ENCODE measurements at regions not wholly inside any gene's neighbourhood (a gene's known extent, or its start where the extent isn't known, plus 50 kb on each side); places are given as distances from the start of the nearest gene placed in this dataset.

DNA sequence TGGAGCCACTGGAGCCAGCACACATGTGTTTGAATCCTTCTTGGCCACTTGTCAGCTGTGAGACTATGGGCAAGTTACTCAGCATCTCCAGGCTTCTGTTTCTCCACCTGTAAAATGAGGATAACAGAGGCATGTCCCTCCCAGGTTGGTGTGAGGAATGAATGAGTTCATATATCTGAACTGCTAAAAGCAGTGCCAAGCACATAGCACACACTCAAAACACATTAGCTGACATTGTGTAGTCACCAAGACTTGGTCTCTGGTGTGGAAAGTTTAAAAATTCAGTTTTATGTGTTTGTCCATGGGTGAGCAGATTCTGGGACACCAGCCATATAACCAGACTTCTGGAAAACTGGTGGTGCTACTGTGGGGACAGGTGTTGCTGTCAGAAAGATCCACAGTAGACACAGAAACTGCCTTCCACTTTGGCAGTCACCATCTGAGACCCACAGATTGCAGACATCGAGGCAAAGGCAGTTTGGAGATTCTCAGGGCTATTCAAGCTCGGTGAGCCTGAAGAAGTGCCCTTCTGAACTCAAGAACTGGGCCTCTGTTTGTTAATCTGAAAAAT lies 115.8 kb downstream of the MRPL14 start:
- TF ChIP-seq, protein P1, sequence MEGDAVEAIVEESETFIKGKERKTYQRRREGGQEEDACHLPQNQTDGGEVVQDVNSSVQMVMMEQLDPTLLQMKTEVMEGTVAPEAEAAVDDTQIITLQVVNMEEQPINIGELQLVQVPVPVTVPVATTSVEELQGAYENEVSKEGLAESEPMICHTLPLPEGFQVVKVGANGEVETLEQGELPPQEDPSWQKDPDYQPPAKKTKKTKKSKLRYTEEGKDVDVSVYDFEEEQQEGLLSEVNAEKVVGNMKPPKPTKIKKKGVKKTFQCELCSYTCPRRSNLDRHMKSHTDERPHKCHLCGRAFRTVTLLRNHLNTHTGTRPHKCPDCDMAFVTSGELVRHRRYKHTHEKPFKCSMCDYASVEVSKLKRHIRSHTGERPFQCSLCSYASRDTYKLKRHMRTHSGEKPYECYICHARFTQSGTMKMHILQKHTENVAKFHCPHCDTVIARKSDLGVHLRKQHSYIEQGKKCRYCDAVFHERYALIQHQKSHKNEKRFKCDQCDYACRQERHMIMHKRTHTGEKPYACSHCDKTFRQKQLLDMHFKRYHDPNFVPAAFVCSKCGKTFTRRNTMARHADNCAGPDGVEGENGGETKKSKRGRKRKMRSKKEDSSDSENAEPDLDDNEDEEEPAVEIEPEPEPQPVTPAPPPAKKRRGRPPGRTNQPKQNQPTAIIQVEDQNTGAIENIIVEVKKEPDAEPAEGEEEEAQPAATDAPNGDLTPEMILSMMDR (IDR thresholded peaks at IDR 0.05): no peak
- TF ChIP-seq POLR2A (IDR thresholded peaks at IDR 0.05): no peak
- DNase-seq: no peak

DNA sequence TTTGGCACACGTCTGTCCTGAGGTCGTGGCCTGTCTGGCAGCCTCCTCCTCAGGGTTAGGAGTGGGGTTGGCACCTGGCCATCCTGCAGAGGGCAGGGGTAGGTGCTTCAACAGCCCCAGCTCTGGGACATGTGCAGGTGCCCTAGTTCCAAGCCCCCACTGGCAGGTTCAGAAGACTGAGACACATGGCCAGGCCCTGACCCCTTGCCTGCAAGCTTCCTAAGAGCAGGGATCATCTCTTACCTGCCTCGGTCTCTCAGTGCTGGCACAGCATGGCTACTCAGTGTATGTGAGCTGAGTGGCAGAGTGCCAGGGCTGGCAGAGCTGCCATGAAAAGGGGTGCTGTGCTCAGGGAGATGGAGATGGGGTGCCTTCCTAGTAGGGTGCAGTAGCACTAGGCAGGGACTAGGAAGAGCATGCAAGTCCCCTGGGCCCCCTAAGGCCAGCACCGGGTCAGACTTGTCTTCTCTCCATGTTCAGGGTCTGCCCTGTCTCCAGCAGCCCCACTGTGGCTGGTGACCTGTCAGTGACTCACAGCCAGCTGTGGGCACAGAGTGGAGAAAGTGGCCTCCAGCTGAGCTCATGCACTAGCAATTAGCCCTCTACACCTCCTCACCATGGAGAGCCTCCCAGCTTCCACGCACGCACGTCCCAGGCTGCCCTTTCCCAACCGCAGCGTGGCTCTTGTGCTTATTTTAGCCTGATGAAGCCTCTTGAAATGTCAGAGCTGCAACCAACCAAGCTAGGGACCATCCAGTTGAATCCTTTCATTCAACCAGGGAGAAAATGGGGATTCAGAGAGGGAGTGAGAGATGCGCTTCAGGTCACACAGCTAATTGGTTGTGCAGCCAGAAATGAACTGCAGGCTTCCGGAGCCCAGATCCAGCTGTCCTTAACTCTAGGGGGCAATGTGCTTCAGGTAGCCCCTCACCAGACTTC lies 116.6 kb downstream of the MRPL14 start:
- H3K27me3 ChIP-seq: no peaks in the 10 kb centered on the region
- TF ChIP-seq, protein P1 (IDR thresholded peaks at IDR 0.05): no peak
- TF ChIP-seq POLR2A (IDR thresholded peaks at IDR 0.05): no peak
- no peaks in the 10 kb centered on the region for H3K9me3 ChIP-seq
- no peaks in the 10 kb centered on the region for H3K36me3 ChIP-seq
- no peaks in the 10 kb centered on the region for H3K4me1 ChIP-seq
- DNase-seq: peak in 1 of 3 donors; percentile 33
- no peak overlapping the region for H3K4me3 ChIP-seq
- H3K27ac ChIP-seq: no peak overlapping the region

More for the DNA sequence above, 115.8 kb downstream of the MRPL14 start:
- H3K4me1 ChIP-seq: no peaks in the 10 kb centered on the region
- no peak overlapping the region for H3K4me3 ChIP-seq
- no peaks in the 10 kb centered on the region for H3K27me3 ChIP-seq
- no peaks in the 10 kb centered on the region for H3K9me3 ChIP-seq
- H3K36me3 ChIP-seq: no peaks in the 10 kb centered on the region
- no peak overlapping the region for H3K27ac ChIP-seq

DNA sequence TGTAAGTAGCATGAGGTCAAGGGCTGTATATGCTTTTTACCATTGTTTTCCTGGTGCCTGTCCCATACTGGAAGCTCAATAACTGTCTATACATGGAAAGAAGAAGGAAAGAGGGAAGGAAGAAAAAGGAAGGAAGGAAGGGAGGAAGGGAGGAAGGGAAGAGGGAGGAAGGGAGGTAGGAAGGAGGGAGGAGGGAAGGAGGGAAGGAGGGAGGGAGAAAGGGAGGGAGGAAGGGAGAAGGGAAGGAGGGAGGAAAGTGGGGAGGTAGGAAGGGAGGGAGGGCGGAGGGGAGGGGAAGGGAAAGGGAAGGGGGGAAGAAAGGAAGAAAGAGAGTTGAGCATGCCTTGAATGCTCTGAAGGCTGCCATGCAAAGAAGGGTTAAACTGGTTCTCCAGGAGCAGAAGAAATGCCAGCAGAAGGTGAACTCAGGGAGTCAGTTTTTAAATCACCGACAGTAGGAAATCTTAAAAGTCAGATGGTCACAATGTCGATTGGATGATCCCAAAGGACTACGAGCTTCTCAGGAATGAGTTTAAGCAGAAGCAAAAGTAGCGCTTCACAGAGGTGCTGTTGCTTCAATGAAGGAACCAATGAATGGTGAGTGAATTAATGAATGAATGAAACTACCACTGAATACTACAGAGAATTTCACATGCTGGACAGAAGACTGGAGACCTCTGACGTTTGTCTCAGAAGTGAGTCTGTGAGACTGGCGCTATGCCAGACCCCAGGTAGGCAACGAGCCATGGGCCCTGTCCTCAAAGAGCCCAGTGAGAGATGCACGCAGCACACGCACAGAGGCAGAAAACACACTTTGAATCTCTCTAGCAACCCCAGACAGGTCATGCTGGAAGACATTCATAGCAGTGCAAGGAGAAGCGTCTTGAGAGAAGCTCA lies 117.6 kb downstream of the MRPL14 start:
- TF ChIP-seq POLR2A (IDR thresholded peaks at IDR 0.05): no peak
- TF ChIP-seq, protein P1 (IDR thresholded peaks at IDR 0.05): no peak
- DNase-seq: peak in 1 of 3 donors; percentile 40
- H3K4me3 ChIP-seq: no peak overlapping the region
- H3K36me3 ChIP-seq: no peaks in the 10 kb centered on the region
- H3K9me3 ChIP-seq: no peaks in the 10 kb centered on the region
- H3K4me1 ChIP-seq: no peaks in the 10 kb centered on the region
- H3K27ac ChIP-seq: no peak overlapping the region
- H3K27me3 ChIP-seq: no peaks in the 10 kb centered on the region

DNA sequence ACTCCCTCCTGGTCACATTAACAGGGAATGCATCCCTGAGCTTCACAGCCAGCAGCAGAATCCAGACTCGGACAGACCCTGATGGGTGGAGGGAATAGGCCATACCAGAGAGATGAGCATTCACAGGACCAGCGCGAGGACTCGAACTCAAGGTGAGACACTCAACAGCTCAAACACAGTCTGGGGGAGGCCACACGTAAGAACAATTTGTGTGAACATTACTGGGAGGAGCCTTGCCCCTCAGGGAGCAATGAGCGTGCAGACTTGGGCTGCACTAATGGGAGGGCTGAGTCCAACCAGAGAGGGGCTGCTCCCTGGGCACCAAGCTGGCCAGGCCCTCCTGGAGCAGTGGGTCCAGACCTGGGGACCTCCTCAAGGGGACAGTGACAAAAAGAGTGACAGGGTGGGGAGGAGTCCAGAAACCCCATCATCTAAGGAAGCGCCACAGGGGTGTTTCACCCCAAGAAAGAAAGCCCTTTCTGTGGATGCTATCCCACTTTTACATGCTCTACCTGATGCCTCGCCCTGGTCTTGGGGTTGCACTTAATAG lies 118.4 kb downstream of the MRPL14 start:
- H3K27ac ChIP-seq: no peak overlapping the region
- no peaks in the 10 kb centered on the region for H3K36me3 ChIP-seq
- H3K4me3 ChIP-seq: no peak overlapping the region
- DNase-seq: peak in 1 of 3 donors; percentile 29
- TF ChIP-seq POLR2A (IDR thresholded peaks at IDR 0.05): no peak
- no peaks in the 10 kb centered on the region for H3K4me1 ChIP-seq
- no peaks in the 10 kb centered on the region for H3K27me3 ChIP-seq
- no peaks in the 10 kb centered on the region for H3K9me3 ChIP-seq

DNA sequence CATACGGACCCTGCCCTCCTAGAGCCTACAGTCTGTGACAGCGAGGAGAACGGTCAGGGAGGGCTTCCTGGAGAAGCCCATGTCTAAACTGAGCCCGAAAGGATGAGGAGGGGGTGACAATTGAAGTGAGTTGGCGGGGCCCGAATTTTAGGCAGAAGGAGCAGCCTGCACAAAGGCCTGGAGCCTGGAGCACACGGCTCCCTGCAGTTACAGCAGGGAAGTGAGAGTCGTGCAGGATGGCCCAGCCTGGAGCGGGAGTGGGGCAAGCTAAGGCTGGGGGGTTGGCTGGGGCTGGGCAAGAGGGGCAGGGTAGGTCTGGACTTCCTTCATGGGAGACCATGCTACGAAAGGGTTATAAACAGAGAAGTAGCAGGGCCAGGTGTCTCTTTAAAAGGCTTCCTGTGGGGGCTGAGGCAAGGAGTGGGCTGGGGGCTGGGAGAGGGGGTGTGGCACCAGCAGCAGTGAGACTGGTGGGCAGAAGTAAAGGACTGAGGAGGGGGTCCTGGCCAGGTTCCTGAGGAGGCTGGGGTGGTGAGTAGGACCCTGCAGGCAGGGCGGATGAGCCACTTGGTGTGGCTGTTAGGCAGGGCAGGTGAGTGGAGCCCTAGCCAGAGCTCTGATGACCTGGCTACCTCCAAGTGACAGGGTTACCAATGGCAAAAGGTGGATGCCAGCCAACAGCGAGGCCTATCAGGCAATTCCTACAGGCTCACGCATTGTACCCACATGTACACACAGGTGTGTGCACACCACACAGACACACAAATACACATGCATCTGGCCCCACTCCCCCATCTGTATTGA lies 119.2 kb downstream of the MRPL14 start:
- DNase-seq: peak in 1 of 3 donors; percentile 38
- Histone ChIP-seq H3K4me3 (no peak overlapping the region), H3K4me1 (peaks cover 0 to 2% (median 1%) of the 10 kb centered on the region in 4 donors), H3K36me3 (no peaks in the 10 kb centered on the region), H3K27ac (no peak overlapping the region), H3K27me3 (no peaks in the 10 kb centered on the region), H3K9me3 (no peaks in the 10 kb centered on the region)
- TF ChIP-seq POLR2A (IDR thresholded peaks at IDR 0.05): no peak
- TF ChIP-seq, protein P1 (IDR thresholded peaks at IDR 0.05): no peak
